Type B pancreatic cell (in vitro differentiated cells): ENCODE measurements at regions not wholly inside any gene's neighbourhood (a gene's known extent, or its start where the extent isn't known, plus 50 kb on each side); places are given as distances from the start of the nearest gene placed in this dataset.

Source experiments
- DNase-seq: peaks from one replicate; pipeline ENCODE4 v3.0.0; 2021; ENCODE audit warnings: mixed read lengths; ENCODE audit not compliant: unreplicated experiment; ENCODE audit errors: extremely low spot score
- H3K27ac Mint-ChIP-seq: 2 replicates; pipeline ENCODE4 v1.8.0; 2021; ENCODE audit warnings: mild to moderate bottlenecking, mixed read lengths
- H3K27me3 Mint-ChIP-seq: 2 replicates; pipeline ENCODE4 v1.8.0; 2021; ENCODE audit warnings: mixed read lengths
- H3K36me3 Mint-ChIP-seq: 2 replicates; pipeline ENCODE4 v1.8.0; 2021; ENCODE audit warnings: mixed read lengths
- H3K4me1 Mint-ChIP-seq: one replicate; pipeline ENCODE4 v1.8.0; 2021; ENCODE audit warnings: mixed read lengths; ENCODE audit not compliant: unreplicated experiment
- H3K4me3 Mint-ChIP-seq: 2 replicates; pipeline ENCODE4 v1.8.0; 2021; ENCODE audit warnings: mild to moderate bottlenecking, mixed read lengths
- H3K9me3 Mint-ChIP-seq: 2 replicates; pipeline ENCODE4 v1.8.0; 2021; ENCODE audit warnings: mixed read lengths
- TF ChIP-seq, protein P1 (sequence below): fragments of 200-600 bp; sonication (generic); conservative IDR thresholded peaks from 2 replicates; pipeline ENCODE4 v1.5.0; 2021; ENCODE audit warnings: antibody characterized with exemption, mild to moderate bottlenecking

- no peaks in the 10 kb centered on the region for H3K27me3 Mint-ChIP-seq
- H3K4me3 Mint-ChIP-seq = no peak overlapping the region
- DNase-seq = no peak
- H3K4me1 Mint-ChIP-seq = no peaks in the 10 kb centered on the region
- no peaks in the 10 kb centered on the region for H3K9me3 Mint-ChIP-seq
- H3K36me3 Mint-ChIP-seq = no peaks in the 10 kb centered on the region
- TF ChIP-seq, protein P1, sequence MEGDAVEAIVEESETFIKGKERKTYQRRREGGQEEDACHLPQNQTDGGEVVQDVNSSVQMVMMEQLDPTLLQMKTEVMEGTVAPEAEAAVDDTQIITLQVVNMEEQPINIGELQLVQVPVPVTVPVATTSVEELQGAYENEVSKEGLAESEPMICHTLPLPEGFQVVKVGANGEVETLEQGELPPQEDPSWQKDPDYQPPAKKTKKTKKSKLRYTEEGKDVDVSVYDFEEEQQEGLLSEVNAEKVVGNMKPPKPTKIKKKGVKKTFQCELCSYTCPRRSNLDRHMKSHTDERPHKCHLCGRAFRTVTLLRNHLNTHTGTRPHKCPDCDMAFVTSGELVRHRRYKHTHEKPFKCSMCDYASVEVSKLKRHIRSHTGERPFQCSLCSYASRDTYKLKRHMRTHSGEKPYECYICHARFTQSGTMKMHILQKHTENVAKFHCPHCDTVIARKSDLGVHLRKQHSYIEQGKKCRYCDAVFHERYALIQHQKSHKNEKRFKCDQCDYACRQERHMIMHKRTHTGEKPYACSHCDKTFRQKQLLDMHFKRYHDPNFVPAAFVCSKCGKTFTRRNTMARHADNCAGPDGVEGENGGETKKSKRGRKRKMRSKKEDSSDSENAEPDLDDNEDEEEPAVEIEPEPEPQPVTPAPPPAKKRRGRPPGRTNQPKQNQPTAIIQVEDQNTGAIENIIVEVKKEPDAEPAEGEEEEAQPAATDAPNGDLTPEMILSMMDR = no peak
- H3K27ac Mint-ChIP-seq = no peak overlapping the region
Measured at GRCh38 chr6:156016186-156016976, 560.7 kb upstream of the NOX3 start.

DNA sequence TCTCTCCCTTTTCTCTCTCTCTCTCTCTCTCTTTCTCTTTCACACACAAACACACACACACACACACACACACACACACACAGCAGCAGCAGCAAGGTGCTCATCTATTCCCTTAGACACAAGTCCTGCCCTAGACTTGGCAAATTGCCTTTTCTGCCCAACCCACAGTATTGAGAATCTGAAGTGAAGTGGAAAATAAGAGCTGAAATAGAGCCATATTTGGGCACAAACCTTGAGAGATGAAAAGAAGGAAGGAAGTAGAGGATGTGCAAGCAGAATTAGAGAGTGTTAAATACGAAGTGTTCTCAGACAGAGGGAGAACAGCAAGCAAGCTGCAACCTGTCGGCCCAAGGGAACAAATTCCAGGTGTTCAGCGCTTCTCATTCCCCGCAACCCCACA is 557.5 kb upstream of the NOX3 start:
- Mint-ChIP-seq H3K36me3 (no peaks in the 10 kb centered on the region), H3K4me1 (no peaks in the 10 kb centered on the region), H3K27ac (no peak overlapping the region), H3K9me3 (peaks cover 4% of the 10 kb centered on the region), H3K27me3 (no peaks in the 10 kb centered on the region), H3K4me3 (no peak overlapping the region)
- TF ChIP-seq, protein P1 = no peak
- no peak for DNase-seq

GRCh38 chr6:156009656-156010055 is 554.0 kb upstream of the NOX3 start:
- Mint-ChIP-seq H3K27ac (no peak overlapping the region), H3K4me1 (no peaks in the 10 kb centered on the region), H3K4me3 (no peak overlapping the region), H3K27me3 (no peaks in the 10 kb centered on the region), H3K9me3 (peaks cover 4% of the 10 kb centered on the region), H3K36me3 (no peaks in the 10 kb centered on the region)
- TF ChIP-seq, protein P1 = no peak
- no peak for DNase-seq

DNA sequence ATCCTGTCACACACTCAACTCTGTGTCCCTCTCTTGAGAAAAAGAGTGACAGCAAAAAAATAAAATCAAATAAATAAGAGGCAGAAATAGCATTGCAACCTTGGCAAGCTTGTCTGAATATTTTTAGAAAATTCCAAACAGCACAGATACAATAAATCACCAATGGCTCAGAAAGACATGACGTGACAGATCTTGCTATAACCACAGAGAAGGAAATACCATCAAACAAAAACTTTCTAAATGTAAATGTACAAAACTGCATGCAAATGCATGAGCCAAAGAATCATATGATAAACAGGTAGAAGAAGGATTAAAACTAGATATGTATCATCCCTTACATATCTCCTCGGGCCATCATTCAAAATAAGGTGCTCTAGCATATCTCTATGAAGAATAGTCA is 549.2 kb upstream of the NOX3 start:
- peaks cover 3% of the 10 kb centered on the region for H3K9me3 Mint-ChIP-seq
- no peaks in the 10 kb centered on the region for H3K4me1 Mint-ChIP-seq
- TF ChIP-seq, protein P1 = no peak
- DNase-seq = no peak
- H3K4me3 Mint-ChIP-seq = no peak overlapping the region
- H3K27ac Mint-ChIP-seq = no peak overlapping the region
- H3K27me3 Mint-ChIP-seq = no peaks in the 10 kb centered on the region
- H3K36me3 Mint-ChIP-seq = no peaks in the 10 kb centered on the region

DNA sequence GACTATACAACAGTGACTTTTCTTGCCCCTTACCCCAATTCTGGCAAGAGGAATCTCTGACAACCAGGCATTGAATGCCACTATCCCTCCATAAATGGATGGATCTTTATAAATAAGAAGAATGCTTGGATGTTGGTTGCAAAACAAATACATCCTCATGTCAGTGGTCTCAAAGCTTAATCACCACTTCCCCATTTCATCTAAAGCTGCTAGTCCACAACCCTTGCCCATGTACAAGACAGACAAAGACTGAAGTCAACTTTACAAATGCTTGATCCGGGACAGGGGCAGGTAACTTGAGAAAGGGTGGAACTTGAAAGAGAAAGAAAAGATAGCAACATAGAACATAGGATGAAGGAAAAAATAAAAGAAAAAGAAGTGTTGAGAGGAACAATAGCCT is 540.5 kb upstream of the NOX3 start:
- Mint-ChIP-seq H3K4me1 (peaks cover 5% of the 10 kb centered on the region), H3K4me3 (no peak overlapping the region), H3K27ac (no peak overlapping the region), H3K27me3 (no peaks in the 10 kb centered on the region), H3K9me3 (no peaks in the 10 kb centered on the region), H3K36me3 (no peaks in the 10 kb centered on the region)
- DNase-seq = no peak
- TF ChIP-seq, protein P1 = no peak

DNA sequence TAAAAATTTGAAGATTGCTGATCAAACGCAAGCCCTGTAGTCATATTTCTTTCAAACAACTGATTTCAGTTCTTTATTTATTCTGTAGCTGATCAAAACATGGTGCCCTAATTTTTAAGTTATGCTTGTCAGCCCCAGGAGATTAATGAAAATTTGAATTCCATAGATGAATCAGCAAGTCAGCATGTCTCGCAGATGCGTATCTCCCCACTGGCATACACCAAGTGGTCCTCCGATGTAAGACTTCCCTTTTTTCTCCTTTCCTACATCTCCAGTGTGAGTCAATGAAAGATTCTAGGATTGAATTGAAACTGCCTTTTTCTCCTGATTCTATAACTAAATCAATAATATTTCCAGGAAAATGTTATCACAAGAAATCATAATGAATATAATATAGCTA is 539.6 kb upstream of the NOX3 start:
- no peak for DNase-seq
- TF ChIP-seq, protein P1 = no peak
- Mint-ChIP-seq H3K4me1 (peaks cover 5% of the 10 kb centered on the region), H3K36me3 (no peaks in the 10 kb centered on the region), H3K27ac (no peak overlapping the region), H3K9me3 (no peaks in the 10 kb centered on the region), H3K4me3 (no peak overlapping the region), H3K27me3 (no peaks in the 10 kb centered on the region)
